CD1c-positive myeloid dendritic cell (primary cell): ENCODE measurements at regions not wholly inside any gene's neighbourhood (a gene's known extent, or its start where the extent isn't known, plus 50 kb on each side); places are given as distances from the start of the nearest gene placed in this dataset.
A peak's percentile ranks its signal among the peaks of the same experiment; 100 is the strongest.
"Not testable (repeated sequence)": the region's sequence is repeated elsewhere in the genome, so short reads cannot be mapped to it uniquely, and the experiment has no call there.

Source experiments
- DNase-seq: peaks from one replicate; pipeline ENCODE4 v3.0.0-alpha.2; 2016; ENCODE audit errors: extremely low spot score

DNA sequence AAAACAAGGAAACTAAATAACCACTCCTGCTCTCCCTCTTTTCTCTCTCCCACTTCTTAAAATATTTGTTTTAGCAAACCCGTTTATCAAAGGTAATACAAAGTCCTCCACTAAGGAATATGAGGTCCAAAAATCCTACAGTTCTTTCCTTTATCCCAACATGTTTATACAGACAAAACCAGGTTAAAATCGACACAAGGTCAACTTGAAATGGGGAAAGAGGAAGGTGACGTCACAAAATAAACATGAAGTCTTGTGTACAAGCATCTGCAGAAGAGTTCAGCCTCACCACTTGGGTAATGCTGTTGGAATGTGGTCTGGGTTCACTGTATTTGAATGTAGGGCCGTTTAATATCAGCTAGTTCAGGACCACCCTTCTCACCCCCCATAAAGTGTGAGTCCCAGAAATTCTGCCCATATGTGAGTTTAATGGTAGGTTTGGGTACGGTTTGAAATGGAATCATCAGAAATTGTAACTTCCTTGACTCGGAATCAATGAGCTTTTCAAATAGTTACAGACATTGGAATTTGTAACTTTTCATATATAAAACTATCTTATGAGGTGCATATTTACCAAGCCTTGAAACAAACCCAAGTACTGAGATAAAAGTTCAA is 120.0 kb upstream of the SLC38A2 start:
- DNase-seq, result no peak

DNA sequence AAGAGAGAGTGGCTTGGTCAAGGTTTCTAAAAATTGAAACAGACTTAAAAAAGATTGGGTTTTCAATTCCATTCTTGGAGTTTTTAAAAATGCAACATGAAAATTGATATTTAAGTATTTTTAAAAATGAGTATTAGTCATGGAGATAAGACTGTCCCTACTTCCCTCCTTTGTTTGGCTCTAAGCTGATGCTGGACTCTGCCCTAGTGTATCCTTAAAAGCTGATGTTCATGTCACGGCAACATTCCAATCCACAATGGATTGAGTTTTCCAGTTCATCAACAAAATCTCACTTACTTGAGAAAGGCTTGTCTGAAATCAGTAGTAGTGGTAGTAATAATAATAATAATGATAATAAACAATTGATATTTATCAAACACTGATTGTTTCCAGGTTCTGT is 119.0 kb upstream of the SLC38A2 start:
- no peak for DNase-seq

DNA sequence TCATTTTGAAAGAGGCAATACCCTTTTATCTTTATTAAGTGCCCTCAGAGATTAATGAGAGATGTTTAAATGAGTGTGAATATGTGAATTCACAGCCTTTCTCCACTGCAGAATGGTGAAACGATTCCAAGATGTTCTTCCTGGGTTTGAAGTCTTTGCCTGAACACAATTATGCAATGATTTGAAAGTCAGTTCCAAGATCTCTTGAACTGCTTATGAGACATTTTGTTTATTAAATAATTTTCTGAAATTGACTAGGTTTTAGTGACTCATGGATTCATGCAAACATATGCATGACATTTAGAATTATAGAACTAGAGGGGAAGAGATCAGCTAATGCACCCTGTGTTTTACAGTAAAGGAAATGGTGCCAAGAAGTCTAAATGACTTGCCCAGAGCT is 118.1 kb upstream of the SLC38A2 start:
- DNase-seq, result no peak

DNA sequence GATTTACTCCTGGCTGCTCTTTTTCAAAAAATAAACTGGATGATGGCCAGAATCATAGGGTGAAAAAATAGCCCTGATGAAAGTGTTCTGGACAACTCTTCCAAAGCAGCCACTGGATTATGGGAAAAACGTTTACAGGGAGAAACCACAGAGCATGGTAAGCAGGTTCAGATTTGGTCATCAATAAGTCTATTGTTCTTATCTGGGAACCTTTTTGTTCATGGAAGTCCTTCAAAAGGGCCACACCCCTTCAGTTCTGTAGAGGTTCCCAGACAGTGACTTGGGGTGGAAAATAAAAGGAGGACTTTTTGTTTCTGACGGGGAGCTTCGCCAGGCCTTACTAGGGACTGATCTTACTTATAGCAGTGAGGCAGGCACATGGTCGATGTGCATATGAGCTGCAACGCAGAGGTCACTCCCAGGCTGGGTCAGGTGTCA is 117.4 kb upstream of the SLC38A2 start:
- DNase-seq, result no peak

DNA sequence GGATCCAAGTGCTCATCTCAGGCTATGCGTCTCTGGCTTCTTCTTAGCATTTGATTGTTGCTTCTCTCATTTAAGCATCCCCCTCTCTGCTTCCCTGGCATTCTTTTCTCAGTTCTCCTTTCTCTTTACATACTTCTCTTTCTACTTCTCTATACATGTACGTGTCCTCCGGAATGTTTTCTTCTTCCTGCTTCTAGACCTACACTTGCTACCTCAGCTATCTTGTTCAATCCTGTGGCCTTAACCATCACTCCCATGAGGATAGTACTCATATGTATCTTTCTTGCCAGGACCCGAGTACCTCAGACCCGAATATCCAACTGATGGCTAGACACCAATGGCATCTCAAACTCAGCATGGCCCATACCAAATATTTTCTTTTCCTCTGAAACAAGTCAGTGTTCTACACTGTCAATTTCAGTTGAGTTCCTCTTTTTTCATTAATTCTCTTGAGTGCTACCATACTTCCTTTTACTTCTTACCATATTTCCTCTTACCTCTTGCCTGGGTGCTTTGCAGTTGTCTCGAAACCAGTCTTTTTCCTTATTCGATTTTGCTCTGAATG is 115.1 kb upstream of the SLC38A2 start:
- DNase-seq, result peak; percentile 59

DNA sequence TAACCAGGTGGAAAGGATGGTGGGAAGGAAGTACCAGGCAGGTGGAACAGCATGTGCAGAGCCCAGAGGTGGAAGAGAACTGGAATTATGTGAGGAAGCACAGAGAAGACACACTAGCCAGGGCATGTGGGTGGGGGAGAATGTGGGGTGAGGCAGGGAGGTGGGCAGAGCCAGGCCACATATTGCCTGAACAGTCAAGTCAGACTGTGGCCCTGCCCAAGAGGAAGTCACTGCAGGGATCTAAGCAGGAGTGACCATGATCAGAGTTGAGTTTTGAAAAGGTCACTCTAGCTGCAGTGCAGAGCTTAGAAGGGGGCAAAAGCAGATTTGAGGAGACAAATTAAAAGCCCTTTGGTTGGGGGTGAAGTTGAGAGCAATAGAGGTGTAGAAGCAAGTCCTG is 114.0 kb upstream of the SLC38A2 start:
- peak; percentile 58 for DNase-seq

DNA sequence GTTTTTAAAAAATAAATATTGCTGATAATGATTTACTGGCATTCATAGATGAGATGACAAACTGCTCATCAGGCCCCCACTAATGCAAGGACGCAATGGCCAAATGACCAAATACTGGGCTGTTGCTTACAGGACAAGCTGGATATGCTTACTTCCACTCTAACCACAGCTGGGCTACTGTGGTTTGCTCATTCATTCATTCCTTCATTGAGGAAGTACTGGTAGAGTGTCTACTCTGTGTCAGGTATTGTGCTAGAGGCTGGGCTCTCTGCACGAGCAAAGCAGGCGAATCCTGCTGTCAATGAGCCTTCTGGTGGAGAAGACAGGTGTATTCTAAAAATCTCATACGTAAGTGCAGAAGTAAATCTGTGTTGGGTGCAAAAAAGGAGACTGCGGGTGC is 113.3 kb upstream of the SLC38A2 start:
- DNase-seq, result peak; percentile 5

DNA sequence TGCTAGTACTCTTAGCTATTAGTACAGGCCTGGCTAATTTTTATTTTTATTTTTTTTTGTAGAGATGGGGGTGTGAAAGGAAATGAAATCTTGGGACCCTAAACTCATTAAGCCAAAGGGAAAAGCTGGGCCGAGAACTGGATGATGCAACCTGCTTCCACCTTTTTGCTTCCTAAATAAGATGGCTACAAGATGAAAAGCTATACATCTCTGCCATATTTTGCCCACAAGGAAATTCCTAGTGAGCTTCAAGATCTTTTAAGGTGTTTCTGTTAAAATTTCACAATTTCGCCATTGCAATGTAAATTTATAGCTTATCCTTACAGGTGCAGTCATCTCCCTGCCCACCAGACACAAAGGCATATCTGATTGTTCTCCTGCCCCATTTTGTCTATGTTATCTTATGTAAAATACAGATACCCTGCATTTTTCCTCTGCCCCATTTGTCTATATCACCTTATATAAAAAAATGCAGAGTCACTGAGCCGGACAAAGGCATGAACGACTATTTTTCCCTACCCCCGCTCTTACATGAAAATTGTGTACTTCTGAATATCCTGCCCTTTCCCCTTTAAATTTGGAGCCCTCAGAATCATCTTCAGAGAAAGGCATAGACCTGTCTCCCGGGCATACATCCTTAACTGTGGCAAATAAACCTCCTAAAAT is 112.0 kb upstream of the SLC38A2 start:
- no peak for DNase-seq

DNA sequence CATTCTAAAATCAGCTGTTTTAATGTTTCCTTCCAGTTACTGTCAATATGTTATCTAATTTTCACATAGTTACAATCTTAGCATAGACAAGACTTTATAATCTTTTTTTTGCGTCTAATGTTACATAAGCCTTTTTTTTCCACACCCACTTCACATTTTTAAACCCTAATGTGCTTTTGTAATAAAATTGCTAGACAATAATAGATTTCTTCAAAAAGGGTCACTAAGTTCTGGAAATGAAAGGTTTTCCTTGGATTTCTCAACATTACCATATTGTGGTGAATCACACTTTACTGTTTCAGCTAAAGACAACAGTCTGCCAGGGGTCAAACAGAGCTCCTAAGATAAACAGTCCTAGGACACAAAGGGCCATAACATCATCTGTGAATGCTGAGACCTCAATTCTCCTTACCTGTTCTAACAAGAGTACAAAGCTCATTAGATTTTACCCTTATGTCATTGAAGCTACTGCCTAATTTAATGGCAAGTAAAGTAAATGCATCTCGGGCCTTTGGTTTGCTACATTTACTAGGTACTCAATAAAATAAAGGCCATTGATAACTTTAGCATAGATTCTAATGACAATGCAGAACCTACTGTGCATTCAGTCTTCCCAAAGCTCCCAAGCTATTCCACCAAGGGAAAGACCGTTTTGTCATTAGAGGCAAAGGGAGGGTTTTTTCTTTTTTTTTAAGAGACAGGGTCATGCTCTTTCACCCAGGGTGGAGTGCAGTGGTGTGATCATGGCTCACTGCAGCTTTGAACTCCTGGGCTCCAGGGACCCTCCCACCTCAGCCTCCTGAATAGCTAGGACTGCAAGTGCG is 111.2 kb upstream of the SLC38A2 start:
- no peak for DNase-seq

DNA sequence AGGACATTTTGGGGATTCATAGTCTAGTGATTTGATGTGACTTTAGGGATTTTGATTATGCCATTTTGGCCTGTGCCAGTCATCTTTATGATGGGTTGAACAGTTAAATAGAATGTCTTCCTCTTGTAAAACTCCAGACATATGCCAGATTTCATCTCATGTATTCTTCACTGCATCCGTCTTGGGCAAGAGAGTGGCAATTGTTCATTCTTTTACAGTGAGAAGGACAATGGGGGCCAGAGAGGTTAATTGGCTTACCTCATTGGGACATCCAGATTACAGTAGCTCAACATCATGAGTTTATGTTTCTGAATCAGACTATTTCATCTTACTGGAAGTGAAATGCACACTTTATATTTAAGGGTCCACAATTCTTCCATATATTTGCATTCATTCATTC is 108.2 kb upstream of the SLC38A2 start:
- no peak for DNase-seq

DNA sequence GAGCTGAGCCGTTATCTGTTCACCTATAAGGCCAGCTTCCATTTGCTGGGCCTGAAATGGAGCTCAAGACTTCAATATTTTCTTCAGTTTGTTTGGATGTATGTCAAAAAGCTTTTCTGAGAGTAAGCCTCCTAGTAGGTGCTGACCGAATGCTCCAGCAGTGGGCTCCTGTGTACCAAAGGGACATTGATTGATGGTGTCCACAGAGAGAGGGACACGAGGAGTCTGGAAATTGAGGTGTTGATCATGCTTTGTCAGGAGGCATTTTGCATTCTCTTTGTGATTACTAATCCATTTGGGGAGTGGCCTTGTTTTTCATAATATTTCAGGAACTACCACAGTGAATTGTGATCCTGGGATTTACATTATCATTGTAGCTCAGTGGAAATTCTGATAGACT is 107.7 kb upstream of the SLC38A2 start:
- DNase-seq, result no peak

DNA sequence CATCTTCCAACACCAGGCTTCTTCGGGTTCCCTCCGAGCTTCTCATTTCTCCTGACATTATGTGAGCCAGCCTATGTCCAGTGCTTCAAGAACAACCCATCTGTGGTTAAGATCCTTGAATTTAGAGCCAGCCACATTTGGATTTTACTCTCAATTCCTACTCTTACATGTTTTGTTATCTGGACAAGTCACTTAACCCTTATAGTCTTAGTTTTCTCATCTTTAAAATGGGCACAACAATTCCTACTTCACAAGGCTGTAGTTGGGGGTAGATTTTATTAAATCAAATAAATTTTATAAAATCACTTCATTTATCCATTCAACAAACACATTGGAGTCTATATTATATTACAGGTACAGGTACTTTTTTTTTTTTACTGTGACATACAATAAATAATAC is 105.5 kb upstream of the SLC38A2 start:
- DNase-seq, result no peak

DNA sequence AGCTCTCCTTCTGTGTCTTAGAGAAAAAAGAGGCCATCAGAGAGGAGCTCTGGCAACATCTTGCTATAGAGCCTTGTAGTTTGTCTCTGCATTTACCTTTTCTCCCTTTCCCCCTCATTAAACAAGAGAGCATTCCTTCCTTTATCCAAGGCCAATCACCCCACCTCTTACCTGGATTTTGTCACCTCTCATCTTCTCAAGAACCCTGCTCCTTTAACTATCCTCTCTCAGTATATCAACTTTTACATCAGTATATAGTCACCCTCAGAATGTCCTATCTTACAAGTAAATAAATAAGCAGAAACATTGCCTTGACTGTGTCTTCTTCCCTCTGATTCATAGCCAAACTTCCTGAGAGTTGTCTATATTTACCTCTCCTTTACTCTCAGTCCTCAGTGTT is 105.0 kb upstream of the SLC38A2 start:
- no peak for DNase-seq

DNA sequence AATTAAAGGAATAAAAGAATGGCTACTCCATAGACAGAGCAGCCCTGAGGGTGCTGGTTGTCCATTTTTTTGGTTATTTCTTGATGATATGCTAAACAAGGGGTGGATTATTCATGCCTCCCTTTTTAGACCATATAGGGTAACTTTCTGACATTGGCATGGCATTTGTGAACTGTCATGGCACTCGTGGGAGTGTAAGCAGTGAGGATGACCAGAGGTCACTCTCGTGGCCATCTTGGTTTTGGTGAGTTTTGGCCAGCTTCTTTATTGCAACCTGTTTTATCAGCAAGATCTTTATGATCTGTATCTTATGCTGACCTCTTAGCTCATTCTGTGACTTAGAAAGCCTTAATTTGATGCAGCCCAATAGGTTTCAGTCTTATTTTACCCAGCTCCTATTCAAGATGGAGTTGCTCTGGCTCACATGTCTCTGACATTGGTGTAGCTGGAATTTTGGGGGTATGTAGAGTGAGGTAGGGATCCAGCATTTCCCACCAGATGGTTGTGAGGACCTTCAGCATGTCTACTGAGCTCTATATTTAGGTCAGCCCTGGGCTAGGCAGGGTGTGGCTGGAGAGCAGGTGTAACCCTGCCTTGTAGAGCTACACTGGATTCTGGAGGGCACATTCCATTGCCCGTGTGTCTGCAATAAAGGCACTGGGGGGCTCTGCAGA is 103.5 kb upstream of the SLC38A2 start:
- DNase-seq, result no peak

DNA sequence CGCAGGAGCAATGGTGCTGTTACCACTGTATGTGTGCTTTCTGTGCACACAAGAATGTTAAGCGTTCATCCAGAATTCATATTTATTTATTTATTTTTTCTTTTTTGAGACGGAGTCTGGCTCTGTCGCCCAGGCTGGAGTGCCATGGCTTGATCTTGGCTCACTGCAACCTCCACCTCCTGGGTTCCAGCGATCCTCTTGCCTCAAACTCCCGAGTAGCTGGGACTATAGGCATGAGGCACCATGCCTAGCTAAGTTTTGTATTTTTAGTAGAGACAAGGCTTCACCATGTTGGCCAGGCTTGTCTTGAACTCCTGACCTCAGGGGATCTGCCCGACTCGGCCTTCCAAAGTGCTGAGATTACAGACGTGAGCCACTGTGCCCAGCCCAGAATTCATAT is 101.8 kb upstream of the SLC38A2 start:
- DNase-seq, result not testable (repeated sequence)

DNA sequence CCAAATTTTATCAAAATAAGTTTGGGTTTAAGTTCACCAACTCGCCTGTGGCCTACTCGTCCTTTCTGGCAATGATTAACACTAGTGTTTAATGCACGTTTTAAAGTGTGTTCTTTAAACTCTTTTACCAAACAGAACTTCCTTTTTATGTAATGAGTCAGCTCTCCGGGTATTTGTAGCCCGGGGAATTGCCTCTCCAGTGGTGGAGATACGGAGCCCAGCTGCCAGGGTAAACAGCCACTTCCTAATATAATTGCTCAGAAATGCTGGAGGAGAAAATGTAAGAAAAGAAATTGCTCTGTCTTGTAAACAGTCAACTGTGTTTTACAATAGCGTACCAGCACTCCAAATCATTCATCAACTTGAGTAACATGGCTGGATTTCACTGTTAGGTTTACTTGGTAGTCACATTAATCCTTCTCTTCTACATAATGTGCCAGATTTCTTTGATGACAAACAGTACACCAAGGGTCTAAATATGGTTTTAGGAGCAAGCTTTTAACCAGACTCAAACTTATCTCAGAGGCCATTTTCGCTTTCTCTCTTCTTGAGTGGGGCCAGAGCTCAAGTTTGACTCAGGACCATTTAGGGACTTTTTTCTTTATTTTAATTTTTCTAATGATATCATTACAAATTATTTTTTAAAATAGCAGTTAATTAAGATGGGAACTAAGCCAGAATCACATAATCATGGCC is 101.2 kb upstream of the SLC38A2 start:
- DNase-seq, result peak; percentile 85

DNA sequence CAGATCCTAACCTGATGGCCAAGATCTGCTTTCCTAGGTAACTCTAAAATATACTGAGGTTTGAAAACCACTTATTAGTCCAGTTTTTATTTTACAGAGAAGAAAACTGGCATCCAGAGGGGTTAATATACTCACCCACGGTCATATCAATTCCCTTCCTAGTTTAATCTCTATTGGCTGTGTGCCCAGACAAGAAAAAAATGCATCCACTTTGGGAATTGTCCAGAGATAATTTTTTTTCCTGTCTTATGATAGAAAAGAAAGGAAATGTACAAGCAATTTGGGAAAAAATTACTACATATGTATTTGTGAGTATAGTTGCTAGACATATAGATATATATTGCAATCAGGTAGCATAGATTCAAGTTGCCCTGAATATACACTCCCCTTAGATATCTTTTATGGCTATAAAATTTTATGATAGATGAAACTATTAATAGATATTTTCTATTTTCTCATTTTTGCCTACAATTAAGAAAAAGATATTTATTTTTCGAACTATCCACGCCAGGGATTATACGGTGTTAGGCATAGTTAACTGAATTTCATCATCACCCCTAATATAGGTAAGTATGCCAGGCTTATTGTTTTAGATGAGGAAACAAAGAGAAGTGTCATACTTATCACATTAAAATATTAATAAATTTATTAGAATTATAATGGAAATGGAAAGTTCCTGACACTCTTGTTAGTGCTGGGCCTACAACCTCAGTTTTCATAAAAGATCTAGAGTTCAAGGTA is 100.5 kb upstream of the SLC38A2 start:
- no peak for DNase-seq

DNA sequence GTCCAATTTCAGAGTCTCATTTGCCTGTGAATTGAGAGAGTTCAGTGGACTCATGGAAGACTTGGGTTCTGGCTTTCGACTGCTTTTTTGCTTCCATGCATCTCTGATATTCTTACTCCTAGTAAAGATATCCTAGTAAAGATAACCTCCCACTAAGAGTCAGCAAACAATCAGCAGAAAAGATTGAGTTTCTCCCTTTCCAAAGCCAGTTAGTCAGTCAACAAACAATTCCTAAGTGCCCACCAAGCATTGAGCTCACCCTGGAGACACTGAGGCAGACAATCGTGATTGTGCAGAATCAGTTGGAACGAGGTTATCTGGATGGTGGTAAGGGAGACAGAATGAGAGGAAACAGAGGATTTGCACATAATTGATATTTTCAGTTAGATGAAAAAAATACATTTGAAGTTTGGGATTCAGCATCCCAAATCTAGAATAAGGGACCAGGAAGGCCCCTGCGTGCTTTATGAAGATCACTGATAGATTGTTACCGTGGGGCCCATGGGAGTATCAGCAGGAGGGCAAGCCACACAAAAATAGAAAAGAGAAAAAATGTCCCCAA is 99.7 kb upstream of the SLC38A2 start:
- DNase-seq, result no peak

DNA sequence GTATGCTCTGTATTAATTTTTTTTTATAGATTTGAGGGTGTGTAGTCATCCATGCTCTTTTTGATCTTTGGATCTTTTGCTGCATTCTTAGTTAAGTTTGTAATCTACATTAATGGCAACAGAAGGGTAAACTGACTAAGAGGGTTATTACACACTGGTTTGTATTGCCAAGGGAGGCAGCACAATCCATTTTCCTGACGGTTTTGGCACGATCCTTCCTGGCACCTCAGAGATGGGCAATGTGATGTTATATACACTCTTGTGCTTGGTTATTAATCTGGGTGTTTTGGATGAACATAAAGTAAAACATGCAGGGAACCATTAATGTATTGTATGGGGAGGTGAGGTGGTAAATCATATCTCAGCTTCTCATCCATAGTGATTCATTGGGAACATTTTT is 98.8 kb upstream of the SLC38A2 start:
- DNase-seq, result no peak

DNA sequence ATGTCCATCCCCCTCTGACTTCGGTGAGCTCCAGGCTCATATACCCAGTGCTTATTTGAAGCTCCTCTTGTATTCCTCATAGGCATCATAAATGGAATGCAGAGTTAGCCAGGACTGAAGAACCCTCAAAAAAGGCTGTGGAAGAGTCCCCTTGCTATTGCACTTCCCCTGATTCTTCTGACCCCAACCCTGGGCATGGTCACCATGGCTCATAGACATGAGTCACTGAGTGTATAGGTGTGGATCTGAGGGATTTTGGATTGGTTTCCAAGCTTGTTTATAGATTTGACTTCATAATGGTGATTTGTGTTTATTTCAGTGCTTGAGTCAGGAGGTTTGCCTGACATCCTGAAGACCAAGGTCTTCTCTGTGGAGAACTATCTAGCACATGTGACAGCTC is 98.4 kb upstream of the SLC38A2 start:
- DNase-seq, result no peak
